ENCODE measurements at regions not wholly inside any gene's neighbourhood (a gene's known extent, or its start where the extent isn't known, plus 50 kb on each side); places are given as distances from the start of the nearest gene placed in this dataset.

- DNase-seq, result no peak
- H3K27ac Mint-ChIP-seq, result no peak overlapping the region
- H3K36me3 Mint-ChIP-seq, result no peaks in the 10 kb centered on the region
- ATAC-seq, result no peak
- peaks cover 2% of the 10 kb centered on the region for H3K27me3 Mint-ChIP-seq
- CTCF ChIA-PET, result interaction anchor here (1.4 kb wide), 1 partner anchor 22 kb away, joined by 3 read pairs; no protein-coding TSS in a partner anchor
- no peak overlapping the region for H3K4me3 Mint-ChIP-seq
- peaks cover 12% of the 10 kb centered on the region for H3K4me1 Mint-ChIP-seq
- no peaks in the 10 kb centered on the region for H3K9me3 Mint-ChIP-seq (ENCODE audit: low read depth)
Observed at GRCh38 chr11:47912843-47913437, 64.8 kb upstream of the NUP160 start.

GRCh38 chr11:47911149-47911548 is 63.0 kb upstream of the NUP160 start:
- ATAC-seq (no peak), DNase-seq (no peak)
- CTCF ChIA-PET, result no interaction called here

GRCh38 chr11:47908198-47908597 is 60.0 kb upstream of the NUP160 start:
- H3K4me1 Mint-ChIP-seq, result peaks cover 8% of the 10 kb centered on the region
- CTCF ChIA-PET, result interaction anchor here (1.0 kb wide), 1 partner anchor 88 kb away, joined by 3 read pairs; no protein-coding TSS in a partner anchor
- peaks cover 2% of the 10 kb centered on the region for H3K27me3 Mint-ChIP-seq
- no peak overlapping the region for H3K4me3 Mint-ChIP-seq
- no peaks in the 10 kb centered on the region for H3K9me3 Mint-ChIP-seq (ENCODE audit: low read depth)
- ATAC-seq, result peak; percentile 67
- no peak for DNase-seq
- no peaks in the 10 kb centered on the region for H3K36me3 Mint-ChIP-seq
- no peak overlapping the region for H3K27ac Mint-ChIP-seq

More at GRCh38 chr11:47911149-47911548, 63.0 kb upstream of the NUP160 start:
- Mint-ChIP-seq H3K36me3 (no peaks in the 10 kb centered on the region), H3K4me3 (no peak overlapping the region), H3K27me3 (peaks cover 2% of the 10 kb centered on the region), H3K9me3 (ENCODE audit: low read depth) (no peaks in the 10 kb centered on the region), H3K27ac (no peak overlapping the region), H3K4me1 (peaks cover 12% of the 10 kb centered on the region)

- Mint-ChIP-seq H3K27me3 (peaks cover 2% of the 10 kb centered on the region), H3K27ac (no peak overlapping the region), H3K36me3 (no peaks in the 10 kb centered on the region), H3K9me3 (ENCODE audit: low read depth) (no peaks in the 10 kb centered on the region), H3K4me3 (no peak overlapping the region), H3K4me1 (peaks cover 8% of the 10 kb centered on the region)
- CTCF ChIA-PET, result no interaction called here
- DNase-seq (no peak), ATAC-seq (no peak)
Observed at GRCh38 chr11:47907499-47907898, 59.3 kb upstream of the NUP160 start.

- ATAC-seq (no peak), DNase-seq (no peak)
- H3K36me3 Mint-ChIP-seq, result no peaks in the 10 kb centered on the region
- H3K27me3 Mint-ChIP-seq, result no peaks in the 10 kb centered on the region
- no peaks in the 10 kb centered on the region for H3K9me3 Mint-ChIP-seq (ENCODE audit: low read depth)
- CTCF ChIA-PET, result no interaction called here
- no peak overlapping the region for H3K4me3 Mint-ChIP-seq
- peaks cover 8% of the 10 kb centered on the region for H3K4me1 Mint-ChIP-seq
- no peak overlapping the region for H3K27ac Mint-ChIP-seq
Observed at GRCh38 chr11:47906066-47906465, 57.9 kb upstream of the NUP160 start.

- CTCF ChIA-PET, result no interaction called here
- H3K4me3 Mint-ChIP-seq, result no peak overlapping the region
- H3K4me1 Mint-ChIP-seq, result peaks cover 8% of the 10 kb centered on the region
Observed at GRCh38 chr11:47905358-47906059, 57.4 kb upstream of the NUP160 start.

GRCh38 chr11:47904808-47905207 is 56.7 kb upstream of the NUP160 start:
- no peaks in the 10 kb centered on the region for H3K9me3 Mint-ChIP-seq (ENCODE audit: low read depth)
- ATAC-seq, result no peak

More at GRCh38 chr11:47905358-47906059, 57.4 kb upstream of the NUP160 start:
- Mint-ChIP-seq H3K27me3 (no peaks in the 10 kb centered on the region), H3K36me3 (no peaks in the 10 kb centered on the region), H3K27ac (no peak overlapping the region), H3K9me3 (ENCODE audit: low read depth) (no peaks in the 10 kb centered on the region)
- DNase-seq (no peak), ATAC-seq (no peak)

GRCh38 chr11:47904048-47904447 is 55.9 kb upstream of the NUP160 start:
- Mint-ChIP-seq H3K9me3 (ENCODE audit: low read depth) (no peaks in the 10 kb centered on the region), H3K27me3 (peaks cover 2% of the 10 kb centered on the region), H3K4me1 (peaks cover 18% of the 10 kb centered on the region), H3K27ac (no peak overlapping the region), H3K4me3 (no peak overlapping the region), H3K36me3 (no peaks in the 10 kb centered on the region)
- CTCF ChIA-PET, result no interaction called here
- DNase-seq (no peak), ATAC-seq (no peak)

More at GRCh38 chr11:47904808-47905207, 56.7 kb upstream of the NUP160 start:
- Mint-ChIP-seq H3K4me1 (peaks cover 14% of the 10 kb centered on the region), H3K4me3 (no peak overlapping the region), H3K36me3 (no peaks in the 10 kb centered on the region), H3K27me3 (no peaks in the 10 kb centered on the region), H3K27ac (no peak overlapping the region)
- DNase-seq, result no peak
- CTCF ChIA-PET, result no interaction called here

GRCh38 chr11:47899801-47900200 is 51.7 kb upstream of the NUP160 start:
- H3K27ac Mint-ChIP-seq, result no peak overlapping the region
- no peaks in the 10 kb centered on the region for H3K9me3 Mint-ChIP-seq (ENCODE audit: low read depth)
- no peak for ATAC-seq
- no peaks in the 10 kb centered on the region for H3K36me3 Mint-ChIP-seq
- no peak for DNase-seq
- peaks cover 8% of the 10 kb centered on the region for H3K27me3 Mint-ChIP-seq
- CTCF ChIA-PET, result no interaction called here
- peaks cover 10% of the 10 kb centered on the region for H3K4me1 Mint-ChIP-seq
- H3K4me3 Mint-ChIP-seq, result no peak overlapping the region
